ENCODE measurements at regions not wholly inside any gene's neighbourhood (a gene's known extent, or its start where the extent isn't known, plus 50 kb on each side); places are given as distances from the start of the nearest gene placed in this dataset.

- DNase-seq, result no peak
Observed at GRCh38 chr10:24041034-24041433, 167.9 kb upstream of the KIAA1217 start.

- no peak for DNase-seq
Observed at GRCh38 chr10:24041834-24042233, 167.1 kb upstream of the KIAA1217 start.

GRCh38 chr10:24042884-24043283 lies 166.1 kb upstream of the KIAA1217 start:
- DNase-seq, result no peak

- DNase-seq, result no peak
Observed at GRCh38 chr10:24046060-24046459, 162.9 kb upstream of the KIAA1217 start.

GRCh38 chr10:24047176-24047575 lies 161.8 kb upstream of the KIAA1217 start:
- DNase-seq, result no peak

GRCh38 chr10:24054421-24054820 lies 154.5 kb upstream of the KIAA1217 start:
- no peak for DNase-seq

- no peak for DNase-seq
Observed at GRCh38 chr10:24080207-24080606, 128.7 kb upstream of the KIAA1217 start.

GRCh38 chr10:24086296-24087086 lies 122.4 kb upstream of the KIAA1217 start:
- no peak for DNase-seq

- no peak for DNase-seq
Observed at GRCh38 chr10:24091256-24091655, 117.7 kb upstream of the KIAA1217 start.

- no peak for DNase-seq
Observed at GRCh38 chr10:24096281-24096680, 112.7 kb upstream of the KIAA1217 start.

- peak; percentile 31 for DNase-seq
Observed at GRCh38 chr10:24097751-24098207, 111.2 kb upstream of the KIAA1217 start.

GRCh38 chr10:24104895-24105294 lies 104.0 kb upstream of the KIAA1217 start:
- DNase-seq, result no peak

- DNase-seq, result no peak
Observed at GRCh38 chr10:24113901-24114300, 95.0 kb upstream of the KIAA1217 start.

GRCh38 chr10:24114556-24114955 lies 94.4 kb upstream of the KIAA1217 start:
- DNase-seq, result peak; percentile 65

GRCh38 chr10:24115403-24115802 lies 93.5 kb upstream of the KIAA1217 start:
- DNase-seq, result no peak

GRCh38 chr10:24118246-24118645 lies 90.7 kb upstream of the KIAA1217 start:
- DNase-seq, result peak; percentile 79

- peak; percentile 55 for DNase-seq
Observed at GRCh38 chr10:24119896-24120295, 89.0 kb upstream of the KIAA1217 start.

- no peak for DNase-seq
Observed at GRCh38 chr10:24120646-24121045, 88.3 kb upstream of the KIAA1217 start.

GRCh38 chr10:24127516-24127915 lies 81.4 kb upstream of the KIAA1217 start:
- no peak for DNase-seq

- DNase-seq, result peak; percentile 88
Observed at GRCh38 chr10:24128066-24128730, 80.7 kb upstream of the KIAA1217 start.

GRCh38 chr10:24132741-24133140 lies 76.2 kb upstream of the KIAA1217 start:
- DNase-seq, result no peak

GRCh38 chr10:24133835-24134234 lies 75.1 kb upstream of the KIAA1217 start:
- no peak for DNase-seq

- no peak for DNase-seq
Observed at GRCh38 chr10:24136070-24136469, 72.9 kb upstream of the KIAA1217 start.

- DNase-seq, result no peak
Observed at GRCh38 chr10:24147321-24147720, 61.6 kb upstream of the KIAA1217 start.
